CD14-positive monocyte (primary cell): ENCODE measurements at regions not wholly inside any gene's neighbourhood (a gene's known extent, or its start where the extent isn't known, plus 50 kb on each side); places are given as distances from the start of the nearest gene placed in this dataset.

Experiments
- DNase-seq, 3 donors: peaks; one replicate each; pipeline ENCODE4 v3.0.0-alpha.2; 2011 to 2022
- H2AFZ ChIP-seq: 2 replicates; pipeline ENCODE4 v1.6.0; 2012; ENCODE audit warnings: mild to moderate bottlenecking, low read depth, low read length, inconsistent platforms; ENCODE audit not compliant: insufficient read depth, poor library complexity, severe bottlenecking
- H3K27ac ChIP-seq, 2 donors: 1 replicate in 1 of 2; 2 replicates in 1 of 2; pipeline ENCODE4 v1.5.1; 2012 to 2013; ENCODE audit warnings: low read length in 2 of 2, control low read depth in 1 of 2, inconsistent platforms in 1 of 2, low read depth in 1 of 2, mild to moderate bottlenecking in 1 of 2
- H3K27me3 ChIP-seq, 2 donors: one replicate each; pipeline versions ENCODE4 v1.6.0 to v1.6.1; 2011 to 2013; ENCODE audit warnings: low read length in 2 of 2; ENCODE audit not compliant: control insufficient read depth in 2 of 2, insufficient read depth in 2 of 2
- H3K36me3 ChIP-seq, 2 donors: replicated peaks in 1 of 2; 1 replicate in 1 of 2; 2 replicates in 1 of 2; pipeline versions ENCODE4 v1.5.1 to v1.6.1; 2012 to 2013; ENCODE audit warnings: low read length in 2 of 2, control low read depth in 1 of 2, inconsistent platforms in 1 of 2, mild to moderate bottlenecking in 1 of 2; ENCODE audit not compliant: insufficient read depth in 2 of 2, control insufficient read depth in 1 of 2
- H3K4me1 ChIP-seq, 2 donors: 1 replicate in 1 of 2; 2 replicates in 1 of 2; pipeline versions ENCODE4 v1.5.1 to v1.6.1; 2012 to 2013; ENCODE audit warnings: low read length in 2 of 2, control low read depth in 1 of 2, inconsistent platforms in 1 of 2, mild to moderate bottlenecking in 1 of 2, moderate library complexity in 1 of 2; ENCODE audit not compliant: insufficient read depth in 2 of 2, control insufficient read depth in 1 of 2
- H3K4me2 ChIP-seq: replicated peaks from 2 replicates; pipeline ENCODE3; 2012; ENCODE audit warnings: low read length, moderate library complexity, mild to moderate bottlenecking; ENCODE audit not compliant: poor library complexity, severe bottlenecking; ENCODE audit errors: extremely low read depth
- H3K4me3 ChIP-seq, 3 experiments: fragments of 200-600 bp in 1 of 3; sonication (generic) in 1 of 3; replicated peaks in 1 of 3; 1 replicate in 2 of 3; 2 replicates in 1 of 3; pipeline ENCODE4 v1.5.1; 2011 to 2013; ENCODE audit warnings: low read length in 3 of 3, mild to moderate bottlenecking in 3 of 3, control low read depth in 2 of 3, low read depth in 2 of 3, inconsistent platforms in 1 of 3, moderate library complexity in 1 of 3
- H3K79me2 ChIP-seq: 2 replicates; pipeline ENCODE4 v1.6.0; 2012; ENCODE audit warnings: mild to moderate bottlenecking, control low read depth, inconsistent platforms, low read length, moderate library complexity; ENCODE audit not compliant: insufficient read depth
- H3K9ac ChIP-seq: 2 replicates; pipeline ENCODE4 v1.6.0; 2017; ENCODE audit warnings: low read length, mild to moderate bottlenecking; ENCODE audit not compliant: insufficient read depth, poor library complexity, severe bottlenecking
- H3K9me3 ChIP-seq, 2 donors: replicated peaks in 1 of 2; 1 replicate in 1 of 2; 2 replicates in 1 of 2; pipeline versions ENCODE4 v1.5.1 to v1.6.1; 2012 to 2013; ENCODE audit warnings: low read length in 2 of 2, control low read depth in 1 of 2; ENCODE audit not compliant: control insufficient read depth in 1 of 2, insufficient read depth in 1 of 2
- H4K20me1 ChIP-seq: 2 replicates; pipeline ENCODE4 v1.6.0; 2012; ENCODE audit warnings: mild to moderate bottlenecking, low read length, control low read depth, moderate library complexity; ENCODE audit not compliant: insufficient read depth
- H3K27ac Mint-ChIP-seq, 7 donors: one replicate each; pipeline ENCODE4 v1.8.0; 2020; ENCODE audit warnings: mild to moderate bottlenecking in 7 of 7, mixed read lengths in 7 of 7, moderate library complexity in 6 of 7, inconsistent platforms in 2 of 7
- H3K27me3 Mint-ChIP-seq, 3 donors: one replicate each; pipeline ENCODE4 v1.8.0; 2021 to 2022; ENCODE audit warnings: low read depth in 3 of 3, mild to moderate bottlenecking in 3 of 3, mixed read lengths in 3 of 3, moderate library complexity in 3 of 3, inconsistent platforms in 1 of 3
- H3K36me3 Mint-ChIP-seq, 2 donors: one replicate each; pipeline ENCODE4 v1.8.0; 2020; ENCODE audit warnings: mixed read lengths in 2 of 2, inconsistent platforms in 1 of 2, mild to moderate bottlenecking in 1 of 2
- H3K4me1 Mint-ChIP-seq: one replicate; pipeline ENCODE4 v1.8.0; 2020; ENCODE audit warnings: mild to moderate bottlenecking, mixed read lengths
- H3K4me3 Mint-ChIP-seq, 2 donors: one replicate each; pipeline ENCODE4 v1.8.0; 2020; ENCODE audit warnings: mild to moderate bottlenecking in 2 of 2, mixed read lengths in 2 of 2, moderate library complexity in 1 of 2
- H3K9me3 Mint-ChIP-seq, 7 donors: one replicate each; pipeline ENCODE4 v1.8.0; 2020 to 2022; ENCODE audit warnings: mixed read lengths in 7 of 7, mild to moderate bottlenecking in 6 of 7, moderate library complexity in 6 of 7, inconsistent platforms in 2 of 7
- WGBS: methylation state at CpG from one replicate; pipeline ENCODE4 v1.1.5; 2013; ENCODE audit warnings: missing lambda C conversion rate; ENCODE audit not compliant: insufficient coverage; 5-methylcytosine and 5-hydroxymethylcytosine counted together
- intact Hi-C, 2 donors: fragments of 100-400 bp; cut with micrococcal nuclease; formaldehyde crosslinking; loops; one replicate each; pipeline versions ENCODE4 v1.15.0 to v1.15.1; 2023
- TF ChIP-seq, protein P1 (sequence below): fragments of 200-600 bp; IDR thresholded peaks from one replicate; pipeline ENCODE4 v1.8.0; 2022; ENCODE audit warnings: antibody characterized with exemption, mild to moderate bottlenecking

DNA sequence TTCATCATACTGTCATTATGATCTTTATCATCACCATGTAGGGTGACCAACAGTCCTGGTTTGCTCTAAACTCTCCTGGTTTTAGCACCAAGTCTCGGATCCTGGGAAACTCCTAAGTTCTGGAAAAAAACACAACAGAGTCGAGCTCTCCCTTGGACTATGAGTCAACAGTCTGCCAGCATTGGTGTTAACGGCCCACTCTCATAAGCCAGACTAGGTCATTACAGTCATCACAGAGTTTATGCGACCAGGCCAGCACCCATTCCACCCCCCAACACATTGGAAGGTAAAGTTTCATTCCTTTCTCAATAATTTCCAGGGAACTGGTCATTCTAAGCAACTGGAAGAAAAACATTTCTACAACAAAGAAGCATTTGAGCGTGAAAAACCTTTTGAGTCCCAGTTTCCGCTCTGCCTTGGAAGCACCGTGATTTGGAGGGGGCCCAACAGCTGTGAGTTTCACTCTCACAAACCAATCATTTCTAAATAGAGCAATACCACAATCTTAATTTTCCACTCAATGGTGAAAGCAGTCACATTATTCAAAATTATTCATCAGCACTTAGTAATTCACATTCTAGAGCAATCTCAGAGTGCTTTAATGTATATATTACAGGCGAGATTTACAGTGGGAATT is 445.0 kb downstream of the CDH26 start:
- H4K20me1 ChIP-seq: no peaks in the 10 kb centered on the region
- H3K36me3 ChIP-seq: no peaks in the 10 kb centered on the region
- no peak overlapping the region for H3K4me3 ChIP-seq
- no peaks in the 10 kb centered on the region for H3K9me3 ChIP-seq
- Mint-ChIP-seq H3K4me3 (no peak overlapping the region), H3K9me3 (peaks cover 0 to 8% (median 3%) of the 10 kb centered on the region in 7 donors), H3K27me3 (peaks cover 2 to 4% (median 4%) of the 10 kb centered on the region in 3 donors), H3K4me1 (peaks cover 5% of the 10 kb centered on the region), H3K36me3 (no peaks in the 10 kb centered on the region), H3K27ac (no peak overlapping the region)
- TF ChIP-seq, protein P1, sequence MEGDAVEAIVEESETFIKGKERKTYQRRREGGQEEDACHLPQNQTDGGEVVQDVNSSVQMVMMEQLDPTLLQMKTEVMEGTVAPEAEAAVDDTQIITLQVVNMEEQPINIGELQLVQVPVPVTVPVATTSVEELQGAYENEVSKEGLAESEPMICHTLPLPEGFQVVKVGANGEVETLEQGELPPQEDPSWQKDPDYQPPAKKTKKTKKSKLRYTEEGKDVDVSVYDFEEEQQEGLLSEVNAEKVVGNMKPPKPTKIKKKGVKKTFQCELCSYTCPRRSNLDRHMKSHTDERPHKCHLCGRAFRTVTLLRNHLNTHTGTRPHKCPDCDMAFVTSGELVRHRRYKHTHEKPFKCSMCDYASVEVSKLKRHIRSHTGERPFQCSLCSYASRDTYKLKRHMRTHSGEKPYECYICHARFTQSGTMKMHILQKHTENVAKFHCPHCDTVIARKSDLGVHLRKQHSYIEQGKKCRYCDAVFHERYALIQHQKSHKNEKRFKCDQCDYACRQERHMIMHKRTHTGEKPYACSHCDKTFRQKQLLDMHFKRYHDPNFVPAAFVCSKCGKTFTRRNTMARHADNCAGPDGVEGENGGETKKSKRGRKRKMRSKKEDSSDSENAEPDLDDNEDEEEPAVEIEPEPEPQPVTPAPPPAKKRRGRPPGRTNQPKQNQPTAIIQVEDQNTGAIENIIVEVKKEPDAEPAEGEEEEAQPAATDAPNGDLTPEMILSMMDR: no peak
- H3K9ac ChIP-seq: no peak overlapping the region
- 100% methylated on average over 6 of the region's 8 CpGs for WGBS
- no peaks in the 10 kb centered on the region for H3K4me1 ChIP-seq
- DNase-seq: no peak
- H2AFZ ChIP-seq: no peak overlapping the region
- H3K4me2 ChIP-seq: no peak overlapping the region
- intact Hi-C loops: no loop called here
- no peak overlapping the region for H3K27ac ChIP-seq
- no peaks in the 10 kb centered on the region for H3K27me3 ChIP-seq
- H3K79me2 ChIP-seq: no peaks in the 10 kb centered on the region

GRCh38 chr20:60407011-60407771 is 449.0 kb downstream of the CDH26 start:
- Mint-ChIP-seq H3K27me3 (peaks cover 0 to 4% (median 4%) of the 10 kb centered on the region in 3 donors), H3K27ac (no peak overlapping the region)

More at GRCh38 chr20:60407011-60407771, 449.0 kb downstream of the CDH26 start:
- no peaks in the 10 kb centered on the region for H3K36me3 Mint-ChIP-seq
- intact Hi-C loops: no loop called here
- no peak for DNase-seq
- no peak overlapping the region for H3K9ac ChIP-seq
- peaks cover 8% of the 10 kb centered on the region for H3K4me1 Mint-ChIP-seq
- H3K36me3 ChIP-seq: no peaks in the 10 kb centered on the region
- H3K27me3 ChIP-seq: no peaks in the 10 kb centered on the region
- H3K9me3 Mint-ChIP-seq: peaks cover 0 to 4% (median 0%) of the 10 kb centered on the region in 7 donors
- no peak overlapping the region for H2AFZ ChIP-seq
- TF ChIP-seq, protein P1: no peak
- H3K4me2 ChIP-seq: no peak overlapping the region
- H4K20me1 ChIP-seq: no peaks in the 10 kb centered on the region
- no peak overlapping the region for H3K27ac ChIP-seq
- H3K4me3 ChIP-seq: no peak overlapping the region
- H3K4me1 ChIP-seq: no peaks in the 10 kb centered on the region
- H3K4me3 Mint-ChIP-seq: no peak overlapping the region
- WGBS: 73% methylated on average over 4 of the region's 10 CpGs
- H3K9me3 ChIP-seq: no peaks in the 10 kb centered on the region
- H3K79me2 ChIP-seq: no peaks in the 10 kb centered on the region
